ENCODE measurements at regions not wholly inside any gene's neighbourhood (a gene's known extent, or its start where the extent isn't known, plus 50 kb on each side); places are given as distances from the start of the nearest gene placed in this dataset.

DNA sequence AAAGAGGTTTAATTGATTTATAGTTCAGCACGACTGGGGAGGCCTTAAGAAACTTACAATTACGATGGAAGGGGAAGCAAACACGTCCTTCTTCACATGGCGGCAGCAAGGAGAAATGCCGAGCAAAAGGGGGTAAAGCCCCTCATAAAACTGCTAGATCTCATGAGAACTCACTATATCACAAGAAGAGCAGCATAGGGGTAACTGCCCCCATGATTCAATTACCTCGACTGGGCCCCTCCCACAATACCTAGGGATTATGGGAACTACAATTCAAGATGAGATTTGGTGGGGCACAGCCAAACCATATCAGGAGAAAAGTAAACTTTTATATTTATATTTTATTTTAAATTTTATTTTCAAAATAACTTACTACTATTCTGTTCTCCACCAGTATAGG, 272.0 kb downstream of the MYCN start:
- ChIA-PET POLR2A (no interaction called here), CTCF (interaction anchor here (1.2 to 1.4 kb wide), 2 partner anchors 272 to 275 kb away, joined by 3 read pairs; partner anchors contain the start of gene MYCN)
- H4K20me1 ChIP-seq (ENCODE audit: insufficient read depth), result no peaks in the 10 kb centered on the region
- no peak overlapping the region for H3K4me3 ChIP-seq (ENCODE audit: low read depth in 2 of 2, low read length in 1 of 2)
- H3F3A ChIP-seq (replicated peaks; ENCODE audit: insufficient read depth), result no peaks in the 10 kb centered on the region
- no peaks in the 10 kb centered on the region; a peak in 1 of 4 replicates for H3K4me1 ChIP-seq (ENCODE audit: control insufficient read depth in 1 of 2, insufficient read depth in 2 of 2, low read depth in 1 of 2, low read length in 1 of 2)
- H2AFZ ChIP-seq (ENCODE audit: low read depth), result no peak overlapping the region
- DNase-seq, result no peak
- H3K9me2 ChIP-seq, result no peaks in the 10 kb centered on the region
- no peaks in the 10 kb centered on the region for H3K9me3 ChIP-seq
- TF ChIP-seq MEF2A (IDR thresholded peaks at IDR 0.05; ENCODE audit: borderline replicate concordance, low read depth), result no peak
- no peak for TF ChIP-seq CHD2 (IDR thresholded peaks at IDR 0.05; ENCODE audit: low read length, partially characterized antibody)
- TF ChIP-seq POLR2AphosphoS5 (IDR thresholded peaks at IDR 0.05; ENCODE audit: low read depth, low read length), result no peak
- TF ChIP-seq FOSL2 (IDR thresholded peaks at IDR 0.05; ENCODE audit: borderline replicate concordance, low read depth), result no peak
- TF ChIP-seq, protein P1, sequence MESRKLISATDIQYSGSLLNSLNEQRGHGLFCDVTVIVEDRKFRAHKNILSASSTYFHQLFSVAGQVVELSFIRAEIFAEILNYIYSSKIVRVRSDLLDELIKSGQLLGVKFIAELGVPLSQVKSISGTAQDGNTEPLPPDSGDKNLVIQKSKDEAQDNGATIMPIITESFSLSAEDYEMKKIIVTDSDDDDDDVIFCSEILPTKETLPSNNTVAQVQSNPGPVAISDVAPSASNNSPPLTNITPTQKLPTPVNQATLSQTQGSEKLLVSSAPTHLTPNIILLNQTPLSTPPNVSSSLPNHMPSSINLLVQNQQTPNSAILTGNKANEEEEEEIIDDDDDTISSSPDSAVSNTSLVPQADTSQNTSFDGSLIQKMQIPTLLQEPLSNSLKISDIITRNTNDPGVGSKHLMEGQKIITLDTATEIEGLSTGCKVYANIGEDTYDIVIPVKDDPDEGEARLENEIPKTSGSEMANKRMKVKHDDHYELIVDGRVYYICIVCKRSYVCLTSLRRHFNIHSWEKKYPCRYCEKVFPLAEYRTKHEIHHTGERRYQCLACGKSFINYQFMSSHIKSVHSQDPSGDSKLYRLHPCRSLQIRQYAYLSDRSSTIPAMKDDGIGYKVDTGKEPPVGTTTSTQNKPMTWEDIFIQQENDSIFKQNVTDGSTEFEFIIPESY (IDR thresholded peaks at IDR 0.05; ENCODE audit: borderline replicate concordance, low read depth), result no peak
- no peak for TF ChIP-seq MXI1 (IDR thresholded peaks at IDR 0.05; ENCODE audit: low read depth, low read length)
- TF ChIP-seq EZH2phosphoT487 (IDR thresholded peaks at IDR 0.05; ENCODE audit: borderline replicate concordance, low read depth), result no peak
- TF ChIP-seq, protein P2, sequence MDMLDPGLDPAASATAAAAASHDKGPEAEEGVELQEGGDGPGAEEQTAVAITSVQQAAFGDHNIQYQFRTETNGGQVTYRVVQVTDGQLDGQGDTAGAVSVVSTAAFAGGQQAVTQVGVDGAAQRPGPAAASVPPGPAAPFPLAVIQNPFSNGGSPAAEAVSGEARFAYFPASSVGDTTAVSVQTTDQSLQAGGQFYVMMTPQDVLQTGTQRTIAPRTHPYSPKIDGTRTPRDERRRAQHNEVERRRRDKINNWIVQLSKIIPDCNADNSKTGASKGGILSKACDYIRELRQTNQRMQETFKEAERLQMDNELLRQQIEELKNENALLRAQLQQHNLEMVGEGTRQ (IDR thresholded peaks at IDR 0.05; ENCODE audit: borderline replicate concordance, low read depth, low read length), result no peak
- no peak for TF ChIP-seq NRF1 (IDR thresholded peaks at IDR 0.05; ENCODE audit: low read depth, low read length)
- H3K27ac ChIP-seq (ENCODE audit: low read depth in 2 of 2, low read length in 1 of 2), result no peak overlapping the region
- no peaks in the 10 kb centered on the region for H3K36me3 ChIP-seq (replicated peaks in 1 of 2; ENCODE audit: control insufficient read depth in 1 of 2, insufficient read depth in 2 of 2, low read length in 1 of 2)
- 19% methylated on average over 6 of the region's 6 CpGs for WGBS (ENCODE audit: low lambda C conversion rate)
- no peak overlapping the region for H3K4me2 ChIP-seq
- H3K27me3 ChIP-seq (ENCODE audit: insufficient read depth), result no peaks in the 10 kb centered on the region
- no peaks in the 10 kb centered on the region for H3K79me2 ChIP-seq (ENCODE audit: insufficient read depth)
- no peak overlapping the region for H3K9ac ChIP-seq

DNA sequence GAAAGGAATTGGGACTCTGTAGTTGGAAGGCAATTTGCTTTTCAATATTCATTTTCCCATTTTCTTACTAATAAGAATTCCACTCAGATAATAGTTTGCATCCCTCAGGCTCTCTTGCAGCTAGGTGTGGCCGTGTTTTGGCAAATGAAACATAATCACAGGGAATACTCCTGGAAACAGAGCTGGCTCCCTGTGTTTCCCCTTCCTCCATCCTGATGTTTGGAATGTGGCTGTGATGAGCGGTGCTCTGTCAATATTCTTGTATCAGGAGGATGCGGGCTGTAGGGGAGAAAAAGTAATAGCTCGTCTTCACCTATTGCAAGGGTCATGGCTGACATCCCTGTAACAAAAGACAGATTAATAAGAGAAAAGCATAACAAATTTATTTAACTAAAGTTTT, 271.0 kb downstream of the MYCN start:
- Histone ChIP-seq H3K9me3 (no peaks in the 10 kb centered on the region), H3K9ac (no peak overlapping the region), H3K27me3 (ENCODE audit: insufficient read depth) (no peaks in the 10 kb centered on the region), H3K4me2 (no peak overlapping the region), H3K79me2 (ENCODE audit: insufficient read depth) (no peaks in the 10 kb centered on the region), H3K36me3 (replicated peaks in 1 of 2; ENCODE audit: control insufficient read depth in 1 of 2, insufficient read depth in 2 of 2, low read length in 1 of 2) (no peaks in the 10 kb centered on the region), H3K9me2 (no peaks in the 10 kb centered on the region), H2AFZ (ENCODE audit: low read depth) (no peak overlapping the region), H3K4me1 (ENCODE audit: control insufficient read depth in 1 of 2, insufficient read depth in 2 of 2, low read depth in 1 of 2, low read length in 1 of 2) (no peaks in the 10 kb centered on the region; a peak in 1 of 4 replicates), H3K4me3 (ENCODE audit: low read depth in 2 of 2, low read length in 1 of 2) (no peak overlapping the region), H3K27ac (ENCODE audit: low read depth in 2 of 2, low read length in 1 of 2) (no peak overlapping the region), H4K20me1 (ENCODE audit: insufficient read depth) (no peaks in the 10 kb centered on the region), H3F3A (replicated peaks; ENCODE audit: insufficient read depth) (no peaks in the 10 kb centered on the region)
- no peak for DNase-seq
- POLR2A ChIA-PET, result interaction anchor here (1.0 kb wide), 1 partner anchor 12 kb away, joined by 3 read pairs; no protein-coding TSS in a partner anchor
- no peak for TF ChIP-seq GABPA (IDR thresholded peaks at IDR 0.05; ENCODE audit: low read depth)
- TF ChIP-seq EZH2phosphoT487 (IDR thresholded peaks at IDR 0.05; ENCODE audit: borderline replicate concordance, low read depth), result no peak
- TF ChIP-seq JUND (IDR thresholded peaks at IDR 0.05), result no peak
- TF ChIP-seq, protein P1 (IDR thresholded peaks at IDR 0.05; ENCODE audit: borderline replicate concordance, low read depth), result no peak
- CTCF ChIA-PET, result interaction anchor here (0.5 to 0.7 kb wide), 2 partner anchors 272 to 1349 kb away, joined by 3 to 5 read pairs; partner anchors contain the start of gene MYCN
- 43% methylated on average over 4 of the region's 4 CpGs for whole genome bisulfite sequencing (ENCODE audit: low lambda C conversion rate)
